ENCODE measurements at regions not wholly inside any gene's neighbourhood (a gene's known extent, or its start where the extent isn't known, plus 50 kb on each side); places are given as distances from the start of the nearest gene placed in this dataset.

DNA sequence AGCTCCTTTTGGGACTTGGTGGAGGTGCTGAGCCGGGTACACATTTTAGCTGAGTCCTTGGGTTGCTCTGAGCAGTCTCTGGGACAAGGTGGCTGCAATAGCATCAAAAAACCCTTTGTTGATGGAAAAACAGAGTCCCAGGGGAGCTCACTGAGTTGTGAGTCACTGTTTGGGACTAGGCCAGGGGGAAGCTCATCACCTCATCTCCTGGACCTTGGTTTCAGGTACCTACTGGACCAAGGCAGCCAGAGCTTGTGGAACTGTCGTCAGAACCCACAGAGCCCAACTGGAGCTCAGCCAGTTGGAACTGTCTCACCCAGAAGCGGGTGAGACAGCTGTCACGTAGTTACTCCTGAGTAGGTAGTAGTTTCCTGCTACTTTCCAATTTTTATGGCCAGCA lies 146.7 kb downstream of the HLX start:
- TF ChIP-seq, protein P1, sequence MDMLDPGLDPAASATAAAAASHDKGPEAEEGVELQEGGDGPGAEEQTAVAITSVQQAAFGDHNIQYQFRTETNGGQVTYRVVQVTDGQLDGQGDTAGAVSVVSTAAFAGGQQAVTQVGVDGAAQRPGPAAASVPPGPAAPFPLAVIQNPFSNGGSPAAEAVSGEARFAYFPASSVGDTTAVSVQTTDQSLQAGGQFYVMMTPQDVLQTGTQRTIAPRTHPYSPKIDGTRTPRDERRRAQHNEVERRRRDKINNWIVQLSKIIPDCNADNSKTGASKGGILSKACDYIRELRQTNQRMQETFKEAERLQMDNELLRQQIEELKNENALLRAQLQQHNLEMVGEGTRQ (IDR thresholded peaks at IDR 0.05; ENCODE audit: borderline replicate concordance, low read depth, low read length) = no peak
- TF ChIP-seq, protein P2, sequence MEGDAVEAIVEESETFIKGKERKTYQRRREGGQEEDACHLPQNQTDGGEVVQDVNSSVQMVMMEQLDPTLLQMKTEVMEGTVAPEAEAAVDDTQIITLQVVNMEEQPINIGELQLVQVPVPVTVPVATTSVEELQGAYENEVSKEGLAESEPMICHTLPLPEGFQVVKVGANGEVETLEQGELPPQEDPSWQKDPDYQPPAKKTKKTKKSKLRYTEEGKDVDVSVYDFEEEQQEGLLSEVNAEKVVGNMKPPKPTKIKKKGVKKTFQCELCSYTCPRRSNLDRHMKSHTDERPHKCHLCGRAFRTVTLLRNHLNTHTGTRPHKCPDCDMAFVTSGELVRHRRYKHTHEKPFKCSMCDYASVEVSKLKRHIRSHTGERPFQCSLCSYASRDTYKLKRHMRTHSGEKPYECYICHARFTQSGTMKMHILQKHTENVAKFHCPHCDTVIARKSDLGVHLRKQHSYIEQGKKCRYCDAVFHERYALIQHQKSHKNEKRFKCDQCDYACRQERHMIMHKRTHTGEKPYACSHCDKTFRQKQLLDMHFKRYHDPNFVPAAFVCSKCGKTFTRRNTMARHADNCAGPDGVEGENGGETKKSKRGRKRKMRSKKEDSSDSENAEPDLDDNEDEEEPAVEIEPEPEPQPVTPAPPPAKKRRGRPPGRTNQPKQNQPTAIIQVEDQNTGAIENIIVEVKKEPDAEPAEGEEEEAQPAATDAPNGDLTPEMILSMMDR (IDR thresholded peaks at IDR 0.05) = no peak
- no peak for TF ChIP-seq POLR2AphosphoS5 (IDR thresholded peaks at IDR 0.05; ENCODE audit: low read depth, low read length)
- no peak for TF ChIP-seq TAF1 (IDR thresholded peaks at IDR 0.05; ENCODE audit: borderline replicate concordance, low read depth, low read length)
- no peak for TF ChIP-seq RFX5 (IDR thresholded peaks at IDR 0.05; ENCODE audit: low read length)
- TF ChIP-seq SIN3A (IDR thresholded peaks at IDR 0.05; ENCODE audit: borderline replicate concordance, low read depth, low read length) = no peak
- no peak for TF ChIP-seq EP300 (IDR thresholded peaks at IDR 0.05; ENCODE audit: borderline replicate concordance in 1 of 2, low read depth in 1 of 2, low read length in 1 of 2)
- TF ChIP-seq, protein P3, sequence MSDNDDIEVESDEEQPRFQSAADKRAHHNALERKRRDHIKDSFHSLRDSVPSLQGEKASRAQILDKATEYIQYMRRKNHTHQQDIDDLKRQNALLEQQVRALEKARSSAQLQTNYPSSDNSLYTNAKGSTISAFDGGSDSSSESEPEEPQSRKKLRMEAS (IDR thresholded peaks at IDR 0.05; ENCODE audit: low read depth) = no peak
- TF ChIP-seq, protein P4, sequence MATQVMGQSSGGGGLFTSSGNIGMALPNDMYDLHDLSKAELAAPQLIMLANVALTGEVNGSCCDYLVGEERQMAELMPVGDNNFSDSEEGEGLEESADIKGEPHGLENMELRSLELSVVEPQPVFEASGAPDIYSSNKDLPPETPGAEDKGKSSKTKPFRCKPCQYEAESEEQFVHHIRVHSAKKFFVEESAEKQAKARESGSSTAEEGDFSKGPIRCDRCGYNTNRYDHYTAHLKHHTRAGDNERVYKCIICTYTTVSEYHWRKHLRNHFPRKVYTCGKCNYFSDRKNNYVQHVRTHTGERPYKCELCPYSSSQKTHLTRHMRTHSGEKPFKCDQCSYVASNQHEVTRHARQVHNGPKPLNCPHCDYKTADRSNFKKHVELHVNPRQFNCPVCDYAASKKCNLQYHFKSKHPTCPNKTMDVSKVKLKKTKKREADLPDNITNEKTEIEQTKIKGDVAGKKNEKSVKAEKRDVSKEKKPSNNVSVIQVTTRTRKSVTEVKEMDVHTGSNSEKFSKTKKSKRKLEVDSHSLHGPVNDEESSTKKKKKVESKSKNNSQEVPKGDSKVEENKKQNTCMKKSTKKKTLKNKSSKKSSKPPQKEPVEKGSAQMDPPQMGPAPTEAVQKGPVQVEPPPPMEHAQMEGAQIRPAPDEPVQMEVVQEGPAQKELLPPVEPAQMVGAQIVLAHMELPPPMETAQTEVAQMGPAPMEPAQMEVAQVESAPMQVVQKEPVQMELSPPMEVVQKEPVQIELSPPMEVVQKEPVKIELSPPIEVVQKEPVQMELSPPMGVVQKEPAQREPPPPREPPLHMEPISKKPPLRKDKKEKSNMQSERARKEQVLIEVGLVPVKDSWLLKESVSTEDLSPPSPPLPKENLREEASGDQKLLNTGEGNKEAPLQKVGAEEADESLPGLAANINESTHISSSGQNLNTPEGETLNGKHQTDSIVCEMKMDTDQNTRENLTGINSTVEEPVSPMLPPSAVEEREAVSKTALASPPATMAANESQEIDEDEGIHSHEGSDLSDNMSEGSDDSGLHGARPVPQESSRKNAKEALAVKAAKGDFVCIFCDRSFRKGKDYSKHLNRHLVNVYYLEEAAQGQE (IDR thresholded peaks at IDR 0.05; ENCODE audit: low read depth, low read length) = no peak
- TF ChIP-seq TEAD4 (IDR thresholded peaks at IDR 0.05; ENCODE audit: borderline replicate concordance, insufficient read depth) = no peak
